ENCODE measurements at regions not wholly inside any gene's neighbourhood (a gene's known extent, or its start where the extent isn't known, plus 50 kb on each side); places are given as distances from the start of the nearest gene placed in this dataset.

DNA sequence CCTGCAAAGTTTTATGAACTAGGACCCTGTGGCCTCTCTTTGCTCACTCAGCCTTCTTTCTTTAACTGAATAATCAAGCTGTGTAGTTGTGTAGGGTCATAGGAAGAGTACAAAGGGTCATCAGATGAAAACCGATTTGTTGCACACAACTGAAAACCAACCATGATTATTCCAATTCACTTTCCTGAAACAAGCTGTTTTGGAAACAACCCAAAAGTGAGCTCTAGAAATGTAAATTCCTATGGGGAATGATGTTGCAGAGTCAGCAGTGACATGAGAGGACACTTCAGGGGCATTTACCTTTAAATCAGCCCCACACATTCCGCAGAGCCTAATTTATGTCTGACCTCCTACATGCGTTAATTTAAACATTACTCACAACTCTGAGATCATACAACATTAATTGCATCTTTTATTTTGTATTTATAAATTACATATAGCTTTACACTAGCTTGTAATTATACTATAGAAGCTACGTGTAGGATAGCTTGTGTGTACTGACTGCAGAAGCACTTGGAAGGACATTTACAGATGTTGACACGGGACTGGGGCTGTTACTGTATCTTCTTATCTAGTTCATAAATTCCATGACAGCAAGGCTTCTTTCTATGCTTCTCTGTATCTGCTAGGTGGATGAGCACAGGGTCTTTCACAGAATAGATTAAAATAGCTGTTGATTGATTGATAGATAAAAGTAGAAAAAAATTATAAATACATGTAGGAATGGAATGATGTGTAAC is 139.9 kb upstream of the AKR1E2 start:
- Histone ChIP-seq H3K4me3 (ENCODE audit: low read length) (no peak overlapping the region), H3K4me1 (ENCODE audit: control insufficient read depth, insufficient read depth, low read length) (no peaks in the 10 kb centered on the region), H3K9me3 (ENCODE audit: control insufficient read depth, insufficient read depth, low read length) (no peaks in the 10 kb centered on the region), H3K36me3 (ENCODE audit: control insufficient read depth, insufficient read depth, low read length) (no peaks in the 10 kb centered on the region), H3K27ac (ENCODE audit: low read length) (no peak overlapping the region), H3K27me3 (ENCODE audit: control insufficient read depth, insufficient read depth, low read length) (no peaks in the 10 kb centered on the region)
- DNase-seq (no peak), ATAC-seq (no peak)
- Mint-ChIP-seq H3K27ac (no peak overlapping the region), H3K36me3 (no peaks in the 10 kb centered on the region), H3K4me1 (no peaks in the 10 kb centered on the region), H3K9me3 (no peaks in the 10 kb centered on the region), H3K27me3 (ENCODE audit: low read depth in 2 of 2) (peaks cover 19 to 45% of the 10 kb centered on the region in 2 donors), H3K4me3 (no peak overlapping the region)
- intact Hi-C loops (cut with micrococcal nuclease) = no loop called here
- TF ChIP-seq, protein P1, sequence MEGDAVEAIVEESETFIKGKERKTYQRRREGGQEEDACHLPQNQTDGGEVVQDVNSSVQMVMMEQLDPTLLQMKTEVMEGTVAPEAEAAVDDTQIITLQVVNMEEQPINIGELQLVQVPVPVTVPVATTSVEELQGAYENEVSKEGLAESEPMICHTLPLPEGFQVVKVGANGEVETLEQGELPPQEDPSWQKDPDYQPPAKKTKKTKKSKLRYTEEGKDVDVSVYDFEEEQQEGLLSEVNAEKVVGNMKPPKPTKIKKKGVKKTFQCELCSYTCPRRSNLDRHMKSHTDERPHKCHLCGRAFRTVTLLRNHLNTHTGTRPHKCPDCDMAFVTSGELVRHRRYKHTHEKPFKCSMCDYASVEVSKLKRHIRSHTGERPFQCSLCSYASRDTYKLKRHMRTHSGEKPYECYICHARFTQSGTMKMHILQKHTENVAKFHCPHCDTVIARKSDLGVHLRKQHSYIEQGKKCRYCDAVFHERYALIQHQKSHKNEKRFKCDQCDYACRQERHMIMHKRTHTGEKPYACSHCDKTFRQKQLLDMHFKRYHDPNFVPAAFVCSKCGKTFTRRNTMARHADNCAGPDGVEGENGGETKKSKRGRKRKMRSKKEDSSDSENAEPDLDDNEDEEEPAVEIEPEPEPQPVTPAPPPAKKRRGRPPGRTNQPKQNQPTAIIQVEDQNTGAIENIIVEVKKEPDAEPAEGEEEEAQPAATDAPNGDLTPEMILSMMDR (IDR thresholded peaks at IDR 0.05) = no peak
- WGBS (ENCODE audit: insufficient coverage) = 90% methylated on average over 3 of the region's 5 CpGs

DNA sequence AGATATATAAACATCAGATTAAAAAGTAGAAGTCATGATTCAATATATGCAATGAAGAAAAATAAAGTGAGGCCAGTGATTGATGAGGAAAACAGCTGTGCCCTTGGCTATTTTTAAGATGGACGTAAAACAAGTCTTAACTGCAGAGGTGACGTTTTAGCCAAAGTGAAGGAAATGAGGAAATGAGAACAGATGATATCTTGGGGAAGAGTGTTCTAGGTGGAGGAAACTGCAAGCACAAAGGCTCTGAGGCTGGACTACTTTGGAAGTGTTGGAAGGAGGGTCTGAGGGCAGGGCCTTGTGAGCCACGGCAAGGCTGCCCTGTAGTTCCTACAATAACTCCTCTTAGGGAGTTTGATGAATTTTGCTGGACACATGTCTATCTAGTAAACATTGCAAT is 140.5 kb upstream of the AKR1E2 start:
- no peaks in the 10 kb centered on the region for H3K9me3 Mint-ChIP-seq
- H3K4me3 ChIP-seq (ENCODE audit: low read length) = no peak overlapping the region
- intact Hi-C loops (cut with micrococcal nuclease) = no loop called here
- H3K27ac Mint-ChIP-seq = no peak overlapping the region
- H3K36me3 Mint-ChIP-seq = no peaks in the 10 kb centered on the region
- H3K9me3 ChIP-seq (ENCODE audit: control insufficient read depth, insufficient read depth, low read length) = no peaks in the 10 kb centered on the region
- no peak overlapping the region for H3K4me3 Mint-ChIP-seq
- TF ChIP-seq, protein P1 (IDR thresholded peaks at IDR 0.05) = no peak
- H3K4me1 ChIP-seq (ENCODE audit: control insufficient read depth, insufficient read depth, low read length) = no peaks in the 10 kb centered on the region
- no peak overlapping the region for H3K27ac ChIP-seq (ENCODE audit: low read length)
- H3K4me1 Mint-ChIP-seq = no peaks in the 10 kb centered on the region
- no peaks in the 10 kb centered on the region for H3K36me3 ChIP-seq (ENCODE audit: control insufficient read depth, insufficient read depth, low read length)
- ATAC-seq (no peak), DNase-seq (no peak)
- 72% methylated on average over 3 of the region's 3 CpGs for WGBS (ENCODE audit: insufficient coverage)
- no peaks in the 10 kb centered on the region for H3K27me3 ChIP-seq (ENCODE audit: control insufficient read depth, insufficient read depth, low read length)
- H3K27me3 Mint-ChIP-seq (ENCODE audit: low read depth in 2 of 2) = peaks cover 19 to 45% of the 10 kb centered on the region in 2 donors

DNA sequence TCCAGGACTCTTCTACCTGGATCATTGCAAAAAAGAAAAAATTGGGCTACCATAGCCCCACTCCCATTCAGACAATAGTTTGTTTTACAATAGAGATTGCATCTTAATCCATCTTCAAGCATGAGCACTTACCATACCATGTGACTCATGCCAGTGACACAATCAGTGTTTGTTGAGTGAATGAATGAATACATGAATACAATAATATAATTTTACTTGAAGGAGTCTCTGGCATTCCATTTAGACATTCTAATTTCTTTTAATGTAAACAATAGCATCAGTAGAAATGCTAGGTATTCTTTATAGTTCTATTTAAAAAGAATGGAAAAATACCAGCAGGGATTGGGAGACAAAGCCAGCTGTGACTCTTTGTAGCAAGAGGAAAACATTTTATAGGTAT is 141.6 kb upstream of the AKR1E2 start:
- H3K4me3 ChIP-seq (ENCODE audit: low read length) = no peak overlapping the region
- no peaks in the 10 kb centered on the region for H3K9me3 ChIP-seq (ENCODE audit: control insufficient read depth, insufficient read depth, low read length)
- H3K27me3 Mint-ChIP-seq (ENCODE audit: low read depth in 2 of 2) = peaks cover 18 to 42% of the 10 kb centered on the region in 2 donors
- no peaks in the 10 kb centered on the region for H3K36me3 ChIP-seq (ENCODE audit: control insufficient read depth, insufficient read depth, low read length)
- intact Hi-C loops (cut with micrococcal nuclease) = no loop called here
- H3K9me3 Mint-ChIP-seq = no peaks in the 10 kb centered on the region
- H3K4me1 ChIP-seq (ENCODE audit: control insufficient read depth, insufficient read depth, low read length) = no peaks in the 10 kb centered on the region
- H3K27ac Mint-ChIP-seq = no peak overlapping the region
- no peak overlapping the region for H3K4me3 Mint-ChIP-seq
- H3K27me3 ChIP-seq (ENCODE audit: control insufficient read depth, insufficient read depth, low read length) = no peaks in the 10 kb centered on the region
- TF ChIP-seq, protein P1 (IDR thresholded peaks at IDR 0.05) = no peak
- H3K27ac ChIP-seq (ENCODE audit: low read length) = no peak overlapping the region
- no peak for ATAC-seq
- no peak for DNase-seq
- no peaks in the 10 kb centered on the region for H3K4me1 Mint-ChIP-seq
- H3K36me3 Mint-ChIP-seq = no peaks in the 10 kb centered on the region

DNA sequence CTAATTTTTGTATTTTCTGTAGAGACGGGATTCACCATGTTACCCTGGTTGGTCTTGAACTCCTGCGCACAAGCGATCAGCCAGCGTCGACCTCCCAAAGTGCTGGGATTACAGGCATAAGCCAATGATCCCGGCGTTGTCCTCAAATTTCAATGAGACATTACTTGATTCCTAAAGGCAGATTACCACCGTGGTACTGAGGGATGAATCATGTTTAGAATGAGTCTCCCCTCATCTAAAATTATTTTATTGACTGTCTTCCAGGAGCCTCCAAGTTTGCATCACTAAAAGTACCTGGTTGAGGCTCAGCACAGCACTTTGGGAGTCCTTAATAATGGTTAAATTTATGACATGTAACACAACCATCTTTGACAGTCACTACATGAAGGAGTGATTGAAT is 142.2 kb upstream of the AKR1E2 start:
- H3K27ac ChIP-seq (ENCODE audit: low read length) = no peak overlapping the region
- H3K36me3 ChIP-seq (ENCODE audit: control insufficient read depth, insufficient read depth, low read length) = no peaks in the 10 kb centered on the region
- no peak for ATAC-seq
- H3K4me1 ChIP-seq (ENCODE audit: control insufficient read depth, insufficient read depth, low read length) = no peaks in the 10 kb centered on the region
- no peaks in the 10 kb centered on the region for H3K27me3 ChIP-seq (ENCODE audit: control insufficient read depth, insufficient read depth, low read length)
- Mint-ChIP-seq H3K27ac (no peak overlapping the region), H3K36me3 (no peaks in the 10 kb centered on the region), H3K27me3 (ENCODE audit: low read depth in 2 of 2) (peaks cover 18 to 39% of the 10 kb centered on the region in 2 donors), H3K4me1 (no peaks in the 10 kb centered on the region), H3K9me3 (no peaks in the 10 kb centered on the region), H3K4me3 (no peak overlapping the region)
- WGBS (ENCODE audit: insufficient coverage) = 95% methylated on average over 8 of the region's 8 CpGs
- H3K4me3 ChIP-seq (ENCODE audit: low read length) = no peak overlapping the region
- no peak for DNase-seq
- intact Hi-C loops (cut with micrococcal nuclease) = no loop called here
- TF ChIP-seq, protein P1 (IDR thresholded peaks at IDR 0.05) = no peak
- no peaks in the 10 kb centered on the region for H3K9me3 ChIP-seq (ENCODE audit: control insufficient read depth, insufficient read depth, low read length)

All from natural killer cell (primary cell).